ENCODE measurements at regions not wholly inside any gene's neighbourhood (a gene's known extent, or its start where the extent isn't known, plus 50 kb on each side); places are given as distances from the start of the nearest gene placed in this dataset.

- Histone ChIP-seq H3K27me3 (ENCODE audit: control insufficient read depth in 1 of 2, insufficient read depth in 2 of 2, low read length in 2 of 2) (peaks cover 2 to 31% of the 10 kb centered on the region in 2 experiments; a peak in 3 of 5 replicates), H3K36me3 (replicated peaks in 1 of 2; ENCODE audit: control insufficient read depth in 1 of 2, insufficient read depth in 2 of 2, low read length in 2 of 2) (no peaks in the 10 kb centered on the region), H4K20me1 (ENCODE audit: insufficient read depth, low read length) (no peaks in the 10 kb centered on the region), H3K9me3 (ENCODE audit: low read length) (no peaks in the 10 kb centered on the region), H2AFZ (ENCODE audit: low read length) (no peak overlapping the region), H3K9ac (ENCODE audit: insufficient read depth, low read depth, low read length) (no peak overlapping the region), H3K4me2 (ENCODE audit: low read depth, low read length) (peak overlapping the region; percentile 30; the same call in 1 of the 2 replicates), H3K79me2 (ENCODE audit: insufficient read depth, low read length) (no peaks in the 10 kb centered on the region), H3K4me3 (replicated peaks in 1 of 3; ENCODE audit: insufficient read depth in 1 of 3, low read depth in 2 of 3, low read length in 3 of 3) (no peak overlapping the region), H3K27ac (ENCODE audit: extremely low read length, insufficient read depth, low read length) (no peak overlapping the region), H3K4me1 (ENCODE audit: insufficient read depth, low read length) (no peaks in the 10 kb centered on the region)
- DNase-seq (ENCODE audit: low spot score) (no peak), FAIRE-seq (no peak), ATAC-seq (peak; percentile 72)
- 0% methylated on average over 1 of the region's 3 CpGs for WGBS (ENCODE audit: low lambda C conversion rate)
- CTCF ChIA-PET (ENCODE audit: low intra/inter-chr PET ratio, low total read pairs): no interaction called here
- in situ Hi-C loops (cut with HindIII; ENCODE audit: extremely low pct_ligation_motif_present, low pct_unique_long_range_greater_than_20kb): no loop called here
- POLR2A ChIA-PET: no interaction called here
- BruUV-seq (replicated peaks): no TSS peak
- TF ChIP-seq CBFB (CRISPR knock-in tag; IDR thresholded peaks at IDR 0.05) (no peak), GABPA (IDR thresholded peaks at IDR 0.05; ENCODE audit: low read depth, low read length) (no peak), GABPA (CRISPR knock-in tag; IDR thresholded peaks at IDR 0.05; ENCODE audit: low read depth) (peak; percentile 35; the same call in 1 of the 2 replicates), MYNN (CRISPR knock-in tag; IDR thresholded peaks at IDR 0.05; ENCODE audit: low read depth) (no peak), KAT7 (CRISPR knock-in tag; IDR thresholded peaks at IDR 0.05; ENCODE audit: borderline replicate concordance) (no peak), DMAP1 (CRISPR knock-in tag; IDR thresholded peaks at IDR 0.05) (no peak), USF2 (IDR thresholded peaks at IDR 0.05; ENCODE audit: low read depth, low read length) (peak; percentile 44), USF2 (CRISPR knock-in tag; IDR thresholded peaks at IDR 0.05; ENCODE audit: borderline replicate concordance) (peak; percentile 78; the same call in 1 of the 2 replicates), ZNF143 (CRISPR knock-in tag; IDR thresholded peaks at IDR 0.05) (peak; percentile 85), THAP11 (CRISPR knock-in tag; IDR thresholded peaks at IDR 0.05) (peak; percentile 96), POLR2A (IDR thresholded peaks at IDR 0.05; ENCODE audit: insufficient read depth in 1 of 2, low read depth in 2 of 2, low read length in 2 of 2) (no peak), HCFC1 (IDR thresholded peaks at IDR 0.05; ENCODE audit: low read depth, low read length) (peak; percentile 55; the same call in 1 of the 2 replicates), ZNF761 (CRISPR knock-in tag; conservative IDR thresholded peaks at IDR 0.05) (no peak)
- intact Hi-C loops (cut with micrococcal nuclease; ENCODE audit: unreplicated experiment): no loop called here
These were observed 224.5 kb downstream of the VRK1 start for GRCh38 chr14:97021571-97022168.

Data from HepG2 (cell line).